ENCODE measurements at regions not wholly inside any gene's neighbourhood (a gene's known extent, or its start where the extent isn't known, plus 50 kb on each side); places are given as distances from the start of the nearest gene placed in this dataset.
"Not testable (repeated sequence)": the region's sequence is repeated elsewhere in the genome, so short reads cannot be mapped to it uniquely, and the experiment has no call there.

- no peak for DNase-seq (ENCODE audit: low read depth in 2 of 2)
Observed at GRCh38 chr6:67068781-67069180, 1361.8 kb upstream of the EYS start.

DNA sequence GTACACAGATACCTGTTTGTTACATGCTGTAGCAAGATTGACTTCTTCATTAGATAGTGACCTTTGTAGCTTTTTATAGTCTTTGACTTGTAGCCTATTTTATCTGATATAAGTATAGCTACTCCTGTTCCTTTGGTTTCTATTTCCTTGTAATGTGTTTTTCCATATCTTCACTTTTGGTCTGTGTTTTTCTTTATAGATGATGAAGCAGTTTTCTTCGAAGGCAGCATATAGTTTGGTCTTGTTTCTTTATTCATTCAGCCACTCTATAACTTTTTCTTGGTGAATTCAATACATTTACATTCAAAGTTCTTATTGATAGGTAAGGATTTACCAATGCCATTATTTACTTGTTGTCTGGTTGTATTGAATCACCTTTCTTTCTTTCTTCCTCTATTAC, 1357.3 kb upstream of the EYS start:
- DNase-seq (ENCODE audit: low read depth in 2 of 2): no peak

GRCh38 chr6:67047996-67048395, 1341.0 kb upstream of the EYS start:
- no peak for DNase-seq (ENCODE audit: low read depth in 2 of 2)

DNA sequence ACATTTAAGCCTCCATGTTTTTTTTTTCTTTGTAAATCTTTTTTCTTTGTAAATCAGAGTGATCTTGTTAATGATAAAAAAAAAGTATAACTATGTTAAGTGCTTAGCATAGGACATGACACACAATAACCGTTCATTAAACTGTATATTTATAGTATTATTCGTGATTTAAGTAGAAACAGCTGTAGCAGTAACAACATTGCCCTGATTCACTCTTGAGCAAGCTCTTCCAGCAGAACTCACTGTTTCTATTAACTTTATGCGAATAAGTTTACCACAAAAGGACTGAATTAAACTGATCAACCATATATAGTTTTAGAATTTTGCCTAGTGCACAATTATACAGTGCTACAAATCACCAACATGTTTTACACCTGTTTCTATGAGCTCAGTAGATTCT, 1338.0 kb upstream of the EYS start:
- DNase-seq (ENCODE audit: low read depth in 2 of 2): peak in 1 of 2 experiments; percentile 10

DNA sequence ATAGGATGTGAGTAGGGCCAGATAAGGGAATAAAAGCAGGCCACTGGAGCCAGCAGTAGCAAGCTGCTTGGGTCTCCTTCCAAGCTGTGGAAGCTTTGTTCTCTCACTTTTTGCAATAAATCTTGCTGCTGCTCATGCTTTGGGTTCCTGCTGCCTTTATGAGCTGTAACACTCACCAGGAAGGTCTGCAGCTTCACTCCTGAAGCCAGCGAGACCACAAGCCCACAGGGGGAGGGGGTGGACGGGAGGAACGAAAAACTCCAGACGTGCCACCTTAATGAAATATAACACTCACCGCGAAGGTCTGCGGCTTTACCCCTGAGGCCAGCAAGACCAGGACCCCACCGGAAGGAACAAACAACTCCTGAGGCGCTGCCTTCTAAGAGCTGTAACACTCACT, 1324.4 kb upstream of the EYS start:
- DNase-seq (ENCODE audit: low read depth in 2 of 2): no peak

DNA sequence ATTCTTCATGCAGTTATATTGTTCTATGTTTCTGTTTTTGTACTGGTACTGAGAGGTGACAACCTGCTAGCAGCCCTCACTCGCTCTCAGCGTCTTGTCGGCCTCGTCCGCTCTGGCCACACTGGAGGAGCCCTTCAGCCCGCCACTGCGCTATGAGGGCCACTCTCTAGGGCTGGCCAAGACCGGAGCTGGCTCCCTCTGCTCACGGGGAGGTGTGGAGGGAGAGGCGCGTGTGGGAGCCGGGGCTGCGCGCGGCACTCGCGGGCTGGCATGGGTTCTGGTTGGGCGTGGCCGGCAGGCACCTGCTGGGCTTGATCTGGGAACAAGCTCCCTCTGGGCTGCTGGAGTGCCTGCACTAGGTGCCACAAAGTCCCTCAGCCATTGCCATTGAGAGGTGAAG, 1323.8 kb upstream of the EYS start:
- no peak for DNase-seq (ENCODE audit: low read depth in 2 of 2)

- no peak for DNase-seq (ENCODE audit: low read depth in 2 of 2)
Observed at GRCh38 chr6:67016921-67017460, 1310.0 kb upstream of the EYS start.

GRCh38 chr6:67011441-67011840, 1304.4 kb upstream of the EYS start:
- no peak for DNase-seq (ENCODE audit: low read depth in 2 of 2)

GRCh38 chr6:67009818-67010217, 1302.8 kb upstream of the EYS start:
- no peak for DNase-seq (ENCODE audit: low read depth in 2 of 2)

GRCh38 chr6:67003844-67004243, 1296.8 kb upstream of the EYS start:
- DNase-seq (ENCODE audit: low read depth in 2 of 2): no peak

GRCh38 chr6:67000121-67000520, 1293.1 kb upstream of the EYS start:
- DNase-seq (ENCODE audit: low read depth in 2 of 2): no peak

DNA sequence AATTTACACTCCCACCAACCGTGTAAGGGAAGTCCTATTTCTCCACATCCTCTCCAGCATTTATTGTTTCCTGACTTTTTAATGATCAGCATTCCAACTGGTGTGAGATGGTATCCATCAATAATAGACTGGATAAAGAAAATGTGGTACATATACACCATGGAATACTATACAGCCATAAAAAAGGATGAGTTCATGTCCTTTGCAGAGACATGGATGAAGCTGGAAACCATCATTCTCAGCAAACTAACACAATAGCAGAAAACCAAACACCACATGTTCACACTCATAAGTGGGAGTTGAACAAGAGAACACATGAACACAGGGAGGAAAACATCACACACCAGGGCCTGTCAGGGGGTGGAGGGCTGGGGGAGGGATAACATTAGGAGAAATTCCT, 1290.6 kb upstream of the EYS start:
- DNase-seq (ENCODE audit: low read depth in 2 of 2): not testable (repeated sequence)

GRCh38 chr6:66995669-66996068, 1288.6 kb upstream of the EYS start:
- no peak for DNase-seq (ENCODE audit: low read depth in 2 of 2)

GRCh38 chr6:66993708-66994107, 1286.7 kb upstream of the EYS start:
- not testable (repeated sequence) for DNase-seq (ENCODE audit: low read depth in 2 of 2)

DNA sequence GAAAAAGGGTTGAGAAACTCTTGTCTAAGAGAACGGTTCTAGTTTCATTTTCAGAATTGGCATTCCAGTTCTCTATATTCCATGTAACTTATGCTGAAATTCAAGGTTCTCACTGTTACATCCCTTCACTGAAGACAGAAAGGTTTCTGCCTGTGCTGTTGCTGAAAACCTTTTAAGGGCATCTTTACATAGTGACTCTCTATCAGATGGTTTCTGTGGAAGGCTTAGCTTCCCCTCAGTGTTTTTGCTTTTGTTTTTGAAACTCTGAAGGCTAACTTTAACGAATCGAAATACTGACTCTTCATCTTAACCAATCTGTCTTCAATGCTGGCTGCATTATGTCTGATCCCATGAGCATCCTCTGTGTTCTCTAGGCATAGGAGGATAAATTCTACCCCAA, 1286.2 kb upstream of the EYS start:
- no peak for DNase-seq (ENCODE audit: low read depth in 2 of 2)

DNA sequence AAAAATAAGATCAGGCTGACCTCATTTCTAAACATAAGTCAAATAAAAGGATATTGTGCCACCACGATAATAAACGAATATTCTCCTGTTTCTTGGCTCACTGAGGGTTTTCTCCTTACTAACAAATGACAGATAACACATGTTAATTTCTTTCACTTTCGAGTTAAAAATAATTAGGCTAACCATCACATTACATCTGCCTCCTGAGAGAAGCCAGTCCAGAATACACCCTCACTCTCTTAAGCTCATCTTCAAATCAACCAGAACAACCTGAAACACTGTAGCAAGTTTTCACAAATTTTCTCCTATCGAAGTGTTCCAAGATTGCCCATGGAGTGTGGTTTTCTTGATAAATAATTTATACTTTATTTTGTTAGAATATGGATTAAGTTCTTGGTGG, 1285.6 kb upstream of the EYS start:
- no peak for DNase-seq (ENCODE audit: low read depth in 2 of 2)

DNA sequence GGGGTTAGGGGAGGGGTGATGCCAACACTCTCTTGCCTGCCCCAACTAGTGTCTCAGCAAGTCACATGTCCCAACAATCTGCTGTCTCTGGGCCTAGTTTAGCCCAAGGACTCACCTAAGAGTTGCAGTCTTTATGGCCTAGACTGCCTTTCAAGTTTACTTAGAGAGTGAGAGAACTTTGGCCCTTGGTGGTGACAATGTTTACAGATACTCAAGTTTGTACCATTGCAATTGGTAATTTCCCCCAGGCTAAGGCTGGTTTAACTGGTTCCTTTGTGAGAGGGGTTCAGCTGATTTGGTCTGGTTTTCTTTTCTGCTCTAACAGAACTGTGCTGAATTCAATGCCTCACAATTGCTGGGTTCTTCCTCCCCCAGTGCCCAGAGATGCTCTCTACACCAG, 1279.9 kb upstream of the EYS start:
- no peak for DNase-seq (ENCODE audit: low read depth in 2 of 2)

- no peak for DNase-seq (ENCODE audit: low read depth in 2 of 2)
Observed at GRCh38 chr6:66985816-66986215, 1278.8 kb upstream of the EYS start.

GRCh38 chr6:66970373-66970772, 1263.3 kb upstream of the EYS start:
- no peak for DNase-seq (ENCODE audit: low read depth in 2 of 2)

DNA sequence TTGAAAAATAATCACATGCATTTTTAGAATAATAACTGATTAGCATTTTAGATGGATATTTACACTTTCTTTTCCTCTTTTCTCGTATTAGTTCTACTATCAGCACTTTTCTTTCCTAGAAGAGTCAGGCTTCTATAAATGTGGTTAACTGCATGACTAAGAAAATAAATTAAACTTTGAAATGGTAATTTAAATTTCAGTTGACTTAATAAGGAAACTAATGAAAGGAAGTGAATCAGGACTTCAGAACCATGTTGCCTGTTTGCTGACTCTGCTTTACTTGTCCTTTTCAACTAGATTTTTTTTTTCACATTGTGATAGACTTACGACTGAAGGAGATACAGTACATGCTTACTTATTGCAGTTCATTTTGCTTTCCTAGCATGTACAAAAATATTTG, 1258.2 kb upstream of the EYS start:
- DNase-seq (ENCODE audit: low read depth in 2 of 2): no peak

GRCh38 chr6:66964216-66964615, 1257.2 kb upstream of the EYS start:
- DNase-seq (ENCODE audit: low read depth in 2 of 2): no peak

GRCh38 chr6:66962082-66962481, 1255.1 kb upstream of the EYS start:
- no peak for DNase-seq (ENCODE audit: low read depth in 2 of 2)

DNA sequence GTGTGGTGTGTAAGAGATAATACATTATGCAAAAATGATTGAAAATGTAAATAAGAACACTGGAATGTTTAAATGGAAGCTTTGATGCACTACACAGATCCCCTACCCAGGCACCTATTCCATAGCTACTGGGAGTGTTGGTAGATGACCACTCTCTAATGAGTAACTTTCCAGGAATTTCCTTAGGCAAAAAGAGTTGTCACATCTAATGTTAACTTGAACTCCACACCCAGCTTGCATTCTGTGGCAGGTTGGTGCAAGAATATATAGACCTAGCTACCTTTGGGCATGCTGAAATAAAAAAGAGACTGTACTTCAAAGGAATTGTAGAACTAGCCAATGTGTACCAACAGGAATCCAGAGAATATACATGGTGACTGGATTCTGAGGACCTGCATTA, 1254.2 kb upstream of the EYS start:
- DNase-seq (ENCODE audit: low read depth in 2 of 2): no peak

GRCh38 chr6:66949191-66949661, 1242.2 kb upstream of the EYS start:
- no peak for DNase-seq (ENCODE audit: low read depth in 2 of 2)

DNA sequence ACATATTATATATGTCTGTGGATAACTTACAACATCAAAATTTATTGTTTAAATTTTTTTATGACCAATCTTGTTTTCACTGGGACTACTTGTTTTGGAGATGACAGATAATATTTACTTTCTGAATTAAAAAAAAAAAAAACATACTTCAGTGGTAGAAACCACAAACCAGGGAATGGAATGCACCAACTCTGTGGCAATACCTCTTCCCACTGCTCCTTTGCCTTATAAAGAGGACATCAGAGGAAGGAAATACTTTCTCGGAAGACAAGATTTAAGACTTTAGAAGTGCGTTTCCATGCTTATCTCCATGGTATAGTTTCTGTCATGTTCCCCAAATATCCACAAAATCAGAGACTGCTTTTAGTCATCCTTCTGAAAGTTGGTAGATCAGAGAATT, 1241.1 kb upstream of the EYS start:
- peak; percentile 12 to 14 for DNase-seq (ENCODE audit: low read depth in 2 of 2)
